Testis (tissue), 2 donors: ENCODE measurements at regions not wholly inside any gene's neighbourhood (a gene's known extent, or its start where the extent isn't known, plus 50 kb on each side); places are given as distances from the start of the nearest gene placed in this dataset.

Experiments
- CTCF ChIP-seq, 3 experiments: fragments of 450-650 bp in 2 of 3; fragments of 200-600 bp in 1 of 3; sonication (generic) in 1 of 3; IDR thresholded peaks; one replicate each; pipeline ENCODE4 v1.5.1; 2016 to 2019; ENCODE audit warnings: antibody characterized with exemption in 3 of 3, mild to moderate bottlenecking in 2 of 3, moderate library complexity in 1 of 3
- POLR2A ChIP-seq: fragments of 450-650 bp; IDR thresholded peaks from one replicate; pipeline ENCODE4 v1.6.1; 2017; ENCODE audit warnings: antibody characterized with exemption, mild to moderate bottlenecking, moderate library complexity

- no peak for TF ChIP-seq CTCF (IDR thresholded peaks at IDR 0.05)
- TF ChIP-seq POLR2A, result no peak
Observed at GRCh38 chr20:47953471-47953870, 168.2 kb upstream of the SULF2 start.
